HG02885 (cell line): ENCODE measurements at regions not wholly inside any gene's neighbourhood (a gene's known extent, or its start where the extent isn't known, plus 50 kb on each side); places are given as distances from the start of the nearest gene placed in this dataset.
"Not testable (repeated sequence)": the region's sequence is repeated elsewhere in the genome, so short reads cannot be mapped to it uniquely, and the experiment has no call there.

Experiments used
- ATAC-seq: cut with Tn5 transposase; IDR thresholded peaks from one replicate; pipeline ENCODE4 v1.9.1; 2021; ENCODE audit warnings: mild to moderate bottlenecking; ENCODE audit not compliant: unreplicated experiment, poor library complexity

DNA sequence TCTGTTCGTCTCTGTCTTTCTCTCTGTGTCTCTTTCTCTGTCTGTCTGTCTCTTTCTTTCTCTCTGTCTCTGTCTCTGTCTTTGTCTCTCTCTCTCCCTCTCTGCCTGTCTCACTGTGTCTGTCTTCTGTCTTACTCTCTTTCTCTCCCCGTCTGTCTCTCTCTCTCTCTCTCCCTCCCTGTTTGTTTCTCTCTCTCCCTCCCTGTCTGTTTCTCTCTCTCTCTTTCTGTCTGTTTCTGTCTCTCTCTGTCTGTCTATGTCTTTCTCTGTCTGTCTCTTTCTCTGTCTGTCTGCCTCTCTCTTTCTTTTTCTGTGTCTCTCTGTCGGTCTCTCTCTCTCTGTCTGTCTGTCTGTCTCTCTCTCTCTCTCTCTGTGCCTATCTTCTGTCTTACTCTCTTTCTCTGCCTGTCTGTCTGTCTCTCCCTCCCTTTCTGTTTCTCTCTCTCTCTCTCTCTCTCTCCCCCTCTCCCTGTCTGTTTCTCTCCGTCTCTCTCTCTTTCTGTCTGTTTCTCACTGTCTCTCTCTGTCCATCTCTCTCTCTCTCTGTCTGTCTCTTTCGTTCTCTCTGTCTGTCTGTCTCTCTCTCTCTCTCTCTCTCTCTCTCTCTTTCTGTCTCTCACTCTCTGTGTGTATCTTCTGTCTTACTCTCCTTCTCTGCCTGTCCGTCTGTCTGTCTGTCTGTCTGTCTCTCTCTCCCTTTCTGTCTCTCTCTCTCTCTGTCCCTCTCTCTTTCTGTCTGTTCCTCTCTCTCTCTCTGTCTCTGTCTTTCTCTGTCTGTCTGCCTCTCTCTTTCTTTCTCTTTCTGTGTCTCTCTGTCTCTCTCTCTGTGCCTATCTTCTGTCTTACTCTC is 2065.9 kb upstream of the TPTE start:
- peak; percentile 57 for ATAC-seq

DNA sequence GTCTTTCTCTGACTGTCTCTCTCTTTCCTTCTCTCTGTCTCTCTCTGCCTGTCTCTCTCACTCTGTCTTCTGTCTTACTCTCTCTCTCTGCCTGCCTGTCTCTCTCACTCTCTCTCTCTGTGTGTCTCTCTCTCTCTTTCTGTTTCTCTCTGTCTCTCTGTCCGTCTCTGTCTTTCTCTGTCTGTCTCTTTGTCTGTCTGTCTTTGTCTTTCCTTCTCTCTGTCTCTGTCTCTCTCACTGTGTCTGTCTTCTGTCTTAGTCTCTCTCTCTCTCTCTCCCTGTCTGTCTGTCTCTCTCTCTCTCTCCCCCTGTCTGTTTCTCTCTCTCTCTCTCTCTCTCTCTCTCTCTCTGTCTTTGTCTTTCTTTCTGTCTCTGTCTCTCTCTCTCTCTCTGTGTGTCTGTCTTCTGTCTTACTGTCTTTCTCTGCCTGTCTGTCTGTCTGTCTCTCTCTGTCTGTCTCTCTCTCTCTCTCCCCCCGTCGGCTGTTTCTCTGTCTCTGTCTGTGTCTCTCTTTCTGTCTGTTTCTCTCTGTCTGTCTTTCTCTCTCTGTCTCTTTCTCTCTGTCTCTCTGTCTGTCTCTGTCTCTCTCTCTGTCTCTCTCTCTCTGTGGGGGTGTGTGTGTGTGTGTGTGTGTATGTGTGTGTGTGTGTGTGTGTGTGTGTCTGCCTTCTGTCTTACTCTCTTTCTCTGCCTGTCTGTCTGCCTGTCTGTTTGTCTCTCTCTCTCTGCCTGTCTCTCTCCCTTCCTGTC is 2056.8 kb upstream of the TPTE start:
- peak; percentile 73 for ATAC-seq

DNA sequence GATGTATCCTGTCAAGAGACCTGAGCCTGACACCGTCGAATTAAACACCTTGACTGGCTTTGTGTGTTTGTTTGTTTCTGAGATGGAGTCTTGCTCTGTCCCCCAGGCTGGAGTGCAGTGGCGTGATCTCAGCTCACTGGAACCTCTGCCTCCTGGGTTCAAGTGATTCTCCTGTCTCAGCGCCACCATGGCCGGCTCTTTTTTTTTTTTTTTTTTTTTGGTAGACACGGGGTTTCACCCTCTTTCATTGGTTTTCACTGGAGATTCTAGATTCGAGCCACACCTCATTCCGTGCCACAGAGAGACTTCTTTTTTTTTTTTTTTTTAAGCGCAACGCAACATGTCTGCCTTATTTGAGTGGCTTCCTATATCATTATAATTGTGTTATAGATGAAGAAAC is 2054.7 kb upstream of the TPTE start:
- ATAC-seq, result not testable (repeated sequence)
